GM12878 (cell line): ENCODE measurements at regions not wholly inside any gene's neighbourhood (a gene's known extent, or its start where the extent isn't known, plus 50 kb on each side); places are given as distances from the start of the nearest gene placed in this dataset.
A peak's percentile ranks its signal among the peaks of the same experiment; 100 is the strongest.

Source experiments
- ATAC-seq: fragments of 200-7000 bp; cut with Tn5 transposase; 3 replicates; pipeline ENCODE4 v1.9.1; 2020; ENCODE audit warnings: mild to moderate bottlenecking, moderate library complexity
- BruUV-seq: library from RNA; stranded (reverse); fragments of 400-500 nt; replicated peaks from 2 replicates; lab custom pipeline; 2021; lab: Mats Ljungman, UMichigan
- CTCF ChIA-PET: fragments of 300-600 bp; sonication (Branson Sonifier 250); formaldehyde crosslinking; extraction: SDS; loops from one replicate; lab custom pipeline; 2021; ENCODE audit warnings: inconsistent platforms; lab: Yijun Ruan, JAX
- POLR2A ChIA-PET: fragments of 350-600 bp; formaldehyde crosslinking; extraction: SDS; loops from one replicate; lab custom pipeline; 2021; ENCODE audit warnings: inconsistent platforms; lab: Charles Lee
- RAD21 ChIA-PET: fragments of 300-600 bp; sonication (Branson Sonifier 250); formaldehyde crosslinking; loops from one replicate; lab custom pipeline; 2023; ENCODE audit warnings: antibody characterized with exemption; ENCODE audit not compliant: unreplicated experiment; lab: Charles Lee
- SMC1A ChIA-PET: fragments of 300-600 bp; sonication (Branson Sonifier 250); formaldehyde crosslinking; loops from one replicate; lab custom pipeline; 2023; ENCODE audit not compliant: unreplicated experiment, uncharacterized antibody; lab: Charles Lee
- DNase-seq: peaks from one replicate; pipeline ENCODE4 v3.0.0-alpha.2; 2011; ENCODE audit warnings: low read depth, low spot score
- FAIRE-seq: peaks from 3 replicates; lab custom pipeline; 2011; peaks lifted over from hg19 to GRCh38; lab: Jason Lieb, UNC
- H2AFZ ChIP-seq: 2 replicates; pipeline ENCODE4 v1.6.0; 2011; ENCODE audit warnings: low read depth, low read length, control low read depth; ENCODE audit not compliant: control insufficient read depth
- H3K27ac ChIP-seq: 2 replicates; pipeline ENCODE4 v1.5.1; 2011; ENCODE audit warnings: control low read depth; ENCODE audit not compliant: control insufficient read depth, insufficient read depth
- H3K27me3 ChIP-seq, 2 experiments: replicated peaks in 1 of 2; 2 replicates each; pipeline versions ENCODE4 v1.6.0 to v1.6.1; 2011; ENCODE audit warnings: low read length in 1 of 2; ENCODE audit not compliant: control insufficient read depth in 2 of 2, insufficient read depth in 2 of 2
- H3K36me3 ChIP-seq, 2 experiments: 2 replicates each; pipeline ENCODE4 v1.5.1; 2011; ENCODE audit warnings: low read length in 1 of 2; ENCODE audit not compliant: control insufficient read depth in 2 of 2, insufficient read depth in 2 of 2
- H3K4me1 ChIP-seq: 2 replicates; pipeline ENCODE4 v1.6.1; 2011; ENCODE audit warnings: mild to moderate bottlenecking, low read length, moderate library complexity, mixed read lengths; ENCODE audit not compliant: control insufficient read depth, insufficient read depth
- H3K4me2 ChIP-seq: 2 replicates; pipeline ENCODE4 v1.6.0; 2011; ENCODE audit warnings: control low read depth; ENCODE audit not compliant: control insufficient read depth, insufficient read depth
- H3K4me3 ChIP-seq: fragments of 200-600 bp; sonication (generic); 2 replicates; pipeline ENCODE4 v1.5.1; 2016
- H3K79me2 ChIP-seq: 2 replicates; pipeline ENCODE4 v1.6.0; 2011; ENCODE audit warnings: low read length; ENCODE audit not compliant: control insufficient read depth, insufficient read depth
- H3K9ac ChIP-seq: 2 replicates; pipeline ENCODE4 v1.8.0; 2011; ENCODE audit warnings: low read length, control low read depth, mixed read lengths; ENCODE audit not compliant: control insufficient read depth, insufficient read depth
- H3K9me3 ChIP-seq: replicated peaks from 3 replicates; pipeline ENCODE4 v1.5.1; 2011; ENCODE audit warnings: mild to moderate bottlenecking, low read length; ENCODE audit not compliant: control insufficient read depth, insufficient read depth
- H4K20me1 ChIP-seq: 2 replicates; pipeline ENCODE4 v1.6.0; 2011; ENCODE audit not compliant: control insufficient read depth, insufficient read depth
- BRCA1 ChIP-seq: IDR thresholded peaks from 2 replicates; pipeline ENCODE4 v1.6.1; 2011; ENCODE audit warnings: low read depth, low read length, improper control_type of control experiment
- CREB1 ChIP-seq: IDR thresholded peaks from 2 replicates; pipeline ENCODE4 v1.6.1; 2012; ENCODE audit warnings: low read depth, mild to moderate bottlenecking, inconsistent platforms
- E4F1 ChIP-seq: fragments of 450-650 bp; IDR thresholded peaks from 2 replicates; pipeline ENCODE4 v1.6.1; 2018; ENCODE audit warnings: borderline replicate concordance, mild to moderate bottlenecking; ENCODE audit not compliant: partially characterized antibody
- EP300 ChIP-seq, 2 experiments: fragments of 150-350 bp in 1 of 2; IDR thresholded peaks; 2 replicates each; pipeline ENCODE4 v1.6.1; 2011 to 2012; ENCODE audit warnings: low read depth in 2 of 2, low read length in 2 of 2, borderline replicate concordance in 1 of 2, improper control_type of control experiment in 1 of 2, inconsistent platforms in 1 of 2; ENCODE audit not compliant: control insufficient read depth in 1 of 2
- MYC ChIP-seq: IDR thresholded peaks from 2 replicates; pipeline ENCODE4 v1.6.1; 2011; ENCODE audit warnings: mild to moderate bottlenecking, low read length, moderate library complexity, inconsistent platforms; ENCODE audit not compliant: insufficient read depth, insufficient replicate concordance, insufficient read length, severe bottlenecking
- NR2C1 ChIP-seq: fragments of 450-650 bp; IDR thresholded peaks from 2 replicates; pipeline ENCODE4 v1.6.1; 2017; ENCODE audit warnings: antibody characterized with exemption, mild to moderate bottlenecking, moderate library complexity
- RAD21 ChIP-seq: IDR thresholded peaks from 2 replicates; pipeline ENCODE4 v1.6.1; 2011; ENCODE audit warnings: mild to moderate bottlenecking, low read depth, low read length, moderate library complexity; ENCODE audit not compliant: insufficient read depth
- RFX5 ChIP-seq: IDR thresholded peaks from 2 replicates; pipeline ENCODE4 v1.6.1; 2011; ENCODE audit warnings: low read depth, low read length, improper control_type of control experiment
- RUNX3 ChIP-seq: IDR thresholded peaks from 2 replicates; pipeline ENCODE4 v1.6.1; 2012; ENCODE audit warnings: low read length, inconsistent platforms
- SMC3 ChIP-seq: IDR thresholded peaks from 2 replicates; pipeline ENCODE4 v1.6.1; 2011; ENCODE audit warnings: low read length, improper control_type of control experiment, borderline replicate concordance
- SREBF1 ChIP-seq: IDR thresholded peaks from 2 replicates; pipeline ENCODE4 v1.6.1; 2012; ENCODE audit warnings: mild to moderate bottlenecking, low read length
- TBL1XR1 ChIP-seq: IDR thresholded peaks from 2 replicates; pipeline ENCODE4 v1.6.1; 2012; ENCODE audit warnings: low read depth, low read length, improper control_type of control experiment
- TCF7 ChIP-seq: IDR thresholded peaks from 2 replicates; pipeline ENCODE4 v1.6.1; 2014; ENCODE audit warnings: antibody characterized with exemption, borderline replicate concordance
- WRNIP1 ChIP-seq: IDR thresholded peaks from 2 replicates; pipeline ENCODE4 v1.6.1; 2011; ENCODE audit warnings: low read depth, low read length, improper control_type of control experiment, borderline replicate concordance
- ZNF24 ChIP-seq: fragments of 450-650 bp; IDR thresholded peaks from 2 replicates; pipeline ENCODE4 v1.6.1; 2017; ENCODE audit warnings: antibody characterized with exemption, mild to moderate bottlenecking
- WGBS: methylation state at CpG from one replicate; pipeline ENCODE4 v1.1.6; 2016; ENCODE audit warnings: low lambda C conversion rate; ENCODE audit not compliant: insufficient replicate concordance, insufficient coverage; ENCODE audit errors: missing lambda C conversion rate; 5-methylcytosine and 5-hydroxymethylcytosine counted together
- in situ Hi-C: fragments of 300-500 bp; cut with MboI; formaldehyde crosslinking; loops from 9 replicates; pipeline ENCODE4 v1.14.3; 2018; ENCODE audit warnings: mixed read lengths
- intact Hi-C: fragments of 100-400 bp; cut with micrococcal nuclease; formaldehyde crosslinking; loops from one replicate; pipeline ENCODE4 v1.14.2; 2022; ENCODE audit not compliant: unreplicated experiment
- TF ChIP-seq, protein P1 (sequence below), 3 experiments: IDR thresholded peaks in 2 of 3; conservative IDR thresholded peaks in 1 of 3; 2 replicates each; pipeline ENCODE4 v1.5.1; 2011; ENCODE audit warnings: low read depth in 3 of 3, low read length in 3 of 3, mild to moderate bottlenecking in 3 of 3, control low read depth in 2 of 3, moderate library complexity in 2 of 3, inconsistent platforms in 1 of 3, mixed read lengths in 1 of 3; ENCODE audit not compliant: control insufficient read depth in 2 of 3, insufficient read depth in 1 of 3; ENCODE audit errors: extremely low read depth in 1 of 3

GRCh38 chr13:73714522-73714921, 419.7 kb downstream of the KLF12 start (continued):
- TF ChIP-seq TBL1XR1 (no peak), RUNX3 (no peak), E4F1 (no peak), CREB1 (no peak), WRNIP1 (no peak), TCF7 (no peak), ZNF24 (no peak)

GRCh38 chr13:73708393-73708985, 425.7 kb downstream of the KLF12 start:
- Histone ChIP-seq H3K4me1 (no peaks in the 10 kb centered on the region), H3K9ac (no peak overlapping the region)
- intact Hi-C loops = loop anchor here (1.0 to 10.0 kb wide), 3 partner anchors 484 to 1066 kb away; no protein-coding TSS in a partner anchor
- TF ChIP-seq RFX5 (no peak), NR2C1 (no peak), MYC (no peak), RAD21 (peak; percentile 97), SMC3 (peak; percentile 66; the same call in 1 of the 2 replicates), EP300 (IDR thresholded peaks at IDR 0.05; ENCODE audit: borderline replicate concordance in 1 of 2, control insufficient read depth in 1 of 2, low read depth in 2 of 2, low read length in 2 of 2) (no peak), BRCA1 (no peak), SREBF1 (no peak)
- TF ChIP-seq, protein P1, sequence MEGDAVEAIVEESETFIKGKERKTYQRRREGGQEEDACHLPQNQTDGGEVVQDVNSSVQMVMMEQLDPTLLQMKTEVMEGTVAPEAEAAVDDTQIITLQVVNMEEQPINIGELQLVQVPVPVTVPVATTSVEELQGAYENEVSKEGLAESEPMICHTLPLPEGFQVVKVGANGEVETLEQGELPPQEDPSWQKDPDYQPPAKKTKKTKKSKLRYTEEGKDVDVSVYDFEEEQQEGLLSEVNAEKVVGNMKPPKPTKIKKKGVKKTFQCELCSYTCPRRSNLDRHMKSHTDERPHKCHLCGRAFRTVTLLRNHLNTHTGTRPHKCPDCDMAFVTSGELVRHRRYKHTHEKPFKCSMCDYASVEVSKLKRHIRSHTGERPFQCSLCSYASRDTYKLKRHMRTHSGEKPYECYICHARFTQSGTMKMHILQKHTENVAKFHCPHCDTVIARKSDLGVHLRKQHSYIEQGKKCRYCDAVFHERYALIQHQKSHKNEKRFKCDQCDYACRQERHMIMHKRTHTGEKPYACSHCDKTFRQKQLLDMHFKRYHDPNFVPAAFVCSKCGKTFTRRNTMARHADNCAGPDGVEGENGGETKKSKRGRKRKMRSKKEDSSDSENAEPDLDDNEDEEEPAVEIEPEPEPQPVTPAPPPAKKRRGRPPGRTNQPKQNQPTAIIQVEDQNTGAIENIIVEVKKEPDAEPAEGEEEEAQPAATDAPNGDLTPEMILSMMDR (IDR thresholded peaks at IDR 0.05 in 2 of 3, conservative IDR thresholded peaks at IDR 0.05 in 1 of 3; ENCODE audit: control insufficient read depth in 2 of 3, extremely low read depth in 1 of 3, insufficient read depth in 1 of 3, low read depth in 3 of 3, low read length in 3 of 3) = peak; percentile 69 to 88 (median 79)
- TF ChIP-seq, all 136 proteins: peak for 3
- Histone ChIP-seq H3K27ac (no peak overlapping the region), H3K4me3 (no peak overlapping the region), H3K36me3 (no peaks in the 10 kb centered on the region; a peak in 1 of 4 replicates), H3K4me2 (no peak overlapping the region), H3K9me3 (no peaks in the 10 kb centered on the region), H4K20me1 (no peaks in the 10 kb centered on the region), H2AFZ (no peak overlapping the region), H3K79me2 (no peaks in the 10 kb centered on the region), H3K27me3 (no peaks in the 10 kb centered on the region)
- in situ Hi-C loops = no loop called here
- SMC1A ChIA-PET = no interaction called here
- FAIRE-seq = peak; percentile 68
- CTCF ChIA-PET = no interaction called here
- POLR2A ChIA-PET = no interaction called here
- peak; percentile 94 for ATAC-seq
- no TSS peak for BruUV-seq
- no peak for DNase-seq
- WGBS = 3% methylated on average over 1 of the region's 1 CpG
- RAD21 ChIA-PET = no interaction called here
